Retina (tissue), 1 donor: ENCODE measurements at regions not wholly inside any gene's neighbourhood (a gene's known extent, or its start where the extent isn't known, plus 50 kb on each side); places are given as distances from the start of the nearest gene placed in this dataset.
"Not testable (repeated sequence)": the region's sequence is repeated elsewhere in the genome, so short reads cannot be mapped to it uniquely, and the experiment has no call there.

Source experiments
- DNase-seq: peaks from one replicate; pipeline ENCODE4 v3.0.0-alpha.2; 2016

DNA sequence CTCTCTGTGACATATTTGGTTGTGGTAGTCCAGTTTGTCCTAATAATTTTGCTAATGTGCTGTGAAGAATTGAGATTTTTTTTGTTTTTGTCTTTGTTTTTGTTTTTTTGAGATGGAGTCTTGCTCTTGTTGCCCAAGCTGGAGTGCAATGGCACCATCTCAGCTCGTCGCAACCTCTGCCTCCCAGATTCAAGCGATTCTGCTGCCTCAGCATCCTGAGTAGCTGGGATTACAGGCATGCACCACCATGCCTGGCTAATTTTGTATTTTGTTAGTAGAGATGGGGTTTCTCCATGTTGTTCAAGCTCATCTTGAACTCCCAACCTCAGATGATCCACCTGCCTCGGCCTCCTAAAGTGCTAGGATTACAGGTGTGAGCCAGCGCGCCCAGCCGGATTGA lies 73.4 kb downstream of the FAM50B start:
- DNase-seq: not testable (repeated sequence)

DNA sequence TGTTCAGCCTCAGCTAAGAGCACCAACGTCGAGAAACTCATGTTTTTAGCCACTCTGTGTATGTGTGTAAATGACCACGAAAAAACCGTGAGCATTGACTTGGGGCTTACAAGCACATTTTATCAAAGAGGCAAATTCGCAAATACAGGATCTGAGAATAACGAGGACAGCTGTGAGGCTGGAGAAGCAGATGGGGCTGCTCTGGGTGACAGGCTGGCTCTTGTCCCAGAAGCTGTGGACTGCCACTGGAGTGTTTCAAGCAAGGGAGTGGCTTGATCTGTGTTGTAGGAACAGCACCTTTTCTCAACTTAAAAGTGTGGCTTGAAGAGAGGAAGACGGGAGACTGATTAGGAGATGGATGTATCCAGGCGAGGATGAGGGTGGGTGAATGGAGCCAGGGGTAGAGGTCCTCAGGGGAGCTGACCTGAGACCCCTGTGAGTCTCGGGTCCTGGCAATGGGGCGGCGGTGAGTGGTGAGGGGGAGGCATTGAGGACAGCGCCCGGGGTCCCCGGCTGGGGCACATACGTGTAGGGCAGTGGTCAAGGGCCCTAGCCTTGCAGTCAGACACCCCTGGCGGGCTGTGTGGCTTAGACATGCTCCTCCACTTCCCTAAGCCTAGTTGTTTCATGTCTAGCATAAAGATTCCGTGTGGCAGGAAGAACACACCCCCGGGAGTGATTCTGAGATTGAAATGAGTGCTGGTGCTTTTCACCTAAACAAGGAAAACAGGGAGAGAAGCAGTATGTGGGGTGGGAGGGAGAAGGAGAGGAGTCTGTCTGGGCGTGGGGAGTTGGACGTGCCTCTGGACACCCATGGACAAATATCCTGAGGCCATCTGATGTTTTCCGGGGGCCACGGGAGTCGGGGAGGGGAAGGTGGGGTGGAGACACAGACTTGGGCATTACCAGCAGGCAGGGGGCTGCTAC lies 76.3 kb downstream of the FAM50B start:
- not testable (repeated sequence) for DNase-seq

DNA sequence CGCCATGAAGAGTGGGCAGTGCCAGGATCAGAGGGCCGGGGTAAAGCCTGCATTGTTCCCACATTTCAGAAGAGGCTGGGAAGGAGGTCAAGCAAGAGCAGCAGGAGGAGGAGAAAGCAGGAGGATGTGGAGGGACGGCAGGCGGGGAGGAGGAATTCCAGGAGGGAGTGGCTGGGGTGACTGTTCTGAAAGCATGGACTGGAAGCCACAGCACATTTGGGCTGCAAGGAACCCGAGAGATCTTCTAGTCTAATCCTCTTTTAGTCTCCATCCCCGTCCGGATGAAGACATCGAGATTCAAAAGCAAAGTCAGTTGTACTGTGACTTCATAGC lies 76.9 kb downstream of the FAM50B start:
- no peak for DNase-seq

DNA sequence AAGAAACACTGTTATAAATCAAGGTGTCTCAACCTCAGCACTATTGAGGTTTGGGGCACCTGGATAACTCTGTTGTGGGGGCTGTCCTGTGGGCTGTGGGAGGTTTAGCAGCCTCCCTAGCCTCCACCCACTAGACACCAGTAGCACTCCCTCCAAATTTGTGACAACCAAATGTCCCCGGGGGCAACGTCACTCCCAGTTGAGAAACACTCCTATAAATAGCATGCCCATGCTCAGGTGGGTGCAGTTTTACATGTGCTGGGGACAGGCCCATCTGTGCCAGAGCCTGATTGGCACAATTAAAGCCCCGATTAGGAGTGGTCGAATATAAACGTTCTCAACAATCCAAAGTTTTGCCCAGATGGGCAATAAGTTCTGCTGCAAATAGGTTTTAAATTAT lies 78.9 kb downstream of the FAM50B start:
- no peak for DNase-seq

DNA sequence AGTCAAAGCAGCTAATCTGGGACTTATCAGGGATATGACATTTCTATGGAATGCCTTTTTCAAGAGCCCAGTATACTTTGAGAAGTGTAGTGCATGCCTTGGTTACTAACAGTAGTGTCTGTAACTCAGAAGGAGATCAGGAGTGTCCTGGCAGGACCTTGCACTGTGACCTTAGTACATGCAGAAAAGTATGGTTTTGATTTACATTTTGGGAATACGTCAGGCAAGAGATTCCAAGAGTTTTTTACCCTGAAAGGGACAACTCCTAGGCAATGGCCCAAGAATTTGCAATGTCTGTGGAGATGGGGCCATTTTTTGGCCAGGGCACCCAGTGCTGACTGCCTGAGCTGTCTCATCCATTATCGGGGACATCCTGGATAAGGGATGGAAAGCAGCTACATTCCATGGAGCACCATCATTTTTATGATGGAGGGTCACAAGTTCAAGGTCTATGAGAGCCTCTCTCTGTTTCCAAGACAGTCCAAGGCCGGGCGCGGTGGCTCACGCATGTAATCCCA lies 80.2 kb downstream of the FAM50B start:
- DNase-seq: no peak

DNA sequence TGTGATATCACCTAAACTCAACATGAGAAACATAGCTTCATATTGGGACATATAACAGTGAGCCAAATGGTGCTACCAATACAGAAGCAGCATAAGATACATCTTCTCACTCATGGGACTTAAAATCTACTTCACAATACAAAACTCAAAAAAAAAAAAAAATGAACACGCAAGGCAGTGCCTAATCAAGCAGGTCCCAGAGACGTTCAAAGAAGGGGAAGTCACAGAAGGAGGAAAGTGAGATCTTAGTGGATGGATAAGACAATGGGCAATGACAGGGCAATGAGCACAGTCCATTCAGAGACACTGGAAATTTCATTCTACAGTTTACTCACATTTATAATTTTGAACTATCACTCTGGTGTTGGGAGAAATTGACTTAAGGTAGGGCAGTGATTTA lies 88.3 kb downstream of the FAM50B start:
- no peak for DNase-seq

DNA sequence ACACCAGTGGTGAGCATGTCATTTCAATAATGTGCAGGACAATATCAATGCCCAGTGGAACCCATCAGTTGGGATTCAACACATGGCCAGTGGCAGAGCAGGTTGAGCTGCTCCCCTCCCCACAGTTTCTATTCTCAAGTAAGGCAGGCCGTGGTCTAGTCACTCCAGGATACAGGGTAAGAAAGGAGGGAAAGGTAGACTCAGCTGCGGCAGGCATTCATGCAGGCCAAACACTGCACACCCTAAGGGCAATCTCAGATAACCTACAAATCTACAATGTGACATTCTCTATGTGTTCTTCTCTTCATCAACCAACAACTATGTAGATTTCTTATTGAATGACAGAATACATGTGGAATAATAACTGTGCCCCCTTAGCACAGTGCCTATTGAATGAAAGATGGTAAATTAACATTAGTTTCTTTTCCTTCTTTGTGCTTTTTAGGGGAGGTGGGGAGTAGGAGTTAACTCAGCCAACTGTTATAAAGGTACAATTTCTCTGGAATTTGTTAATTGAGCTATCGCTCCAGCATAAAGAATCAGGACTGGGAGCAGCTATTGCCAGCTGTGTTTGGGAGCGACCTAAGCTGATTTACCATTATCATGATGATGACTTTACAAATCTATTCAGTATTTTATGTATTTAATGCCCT lies 89.7 kb downstream of the FAM50B start:
- DNase-seq: no peak

DNA sequence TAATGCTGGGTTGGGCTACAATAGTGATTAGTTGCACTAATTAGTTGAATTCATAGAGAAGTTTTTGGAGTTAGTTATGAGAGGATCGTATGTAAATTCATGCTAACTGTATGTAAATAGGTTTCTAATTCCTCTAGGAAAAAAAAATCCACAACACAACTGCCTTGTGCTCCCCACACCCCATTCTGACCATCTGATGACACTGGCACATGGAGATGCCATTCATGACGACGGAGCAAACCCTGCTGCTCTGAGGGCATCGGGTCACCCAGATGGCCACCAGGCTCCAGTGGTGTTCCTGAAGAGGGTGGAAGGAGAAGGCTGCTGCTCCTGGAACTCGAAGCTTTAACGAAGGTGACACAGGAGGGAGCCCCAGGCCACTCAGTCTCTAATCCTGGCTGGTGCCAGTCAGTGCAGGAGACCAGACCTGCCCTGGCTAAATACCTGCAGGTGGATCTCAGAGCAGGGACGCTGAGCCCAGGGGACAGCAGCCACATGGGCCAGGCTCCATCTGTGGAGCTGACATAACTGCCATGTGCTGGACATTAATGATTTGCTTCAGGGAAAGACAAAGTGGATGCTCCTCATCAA lies 90.3 kb downstream of the FAM50B start:
- DNase-seq: no peak

DNA sequence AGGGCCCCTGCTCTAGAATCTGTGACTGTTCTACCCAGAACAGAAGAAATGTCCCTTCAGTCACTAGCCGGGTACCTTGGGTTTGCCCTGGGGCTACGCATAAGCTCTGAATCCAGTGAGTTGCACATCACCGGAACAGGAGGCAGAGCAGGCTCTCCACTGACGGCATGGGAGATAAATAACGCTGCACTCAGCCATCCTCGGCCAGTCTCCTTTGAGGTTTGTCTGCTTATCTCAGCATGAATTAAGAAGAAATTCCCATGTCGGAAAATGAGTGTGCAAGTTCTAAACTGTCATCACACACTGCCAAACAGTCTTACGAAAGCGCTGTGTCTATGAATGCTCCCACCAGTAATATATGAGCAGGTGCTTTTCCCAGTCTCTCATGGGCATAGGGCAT lies 90.8 kb downstream of the FAM50B start:
- no peak for DNase-seq

DNA sequence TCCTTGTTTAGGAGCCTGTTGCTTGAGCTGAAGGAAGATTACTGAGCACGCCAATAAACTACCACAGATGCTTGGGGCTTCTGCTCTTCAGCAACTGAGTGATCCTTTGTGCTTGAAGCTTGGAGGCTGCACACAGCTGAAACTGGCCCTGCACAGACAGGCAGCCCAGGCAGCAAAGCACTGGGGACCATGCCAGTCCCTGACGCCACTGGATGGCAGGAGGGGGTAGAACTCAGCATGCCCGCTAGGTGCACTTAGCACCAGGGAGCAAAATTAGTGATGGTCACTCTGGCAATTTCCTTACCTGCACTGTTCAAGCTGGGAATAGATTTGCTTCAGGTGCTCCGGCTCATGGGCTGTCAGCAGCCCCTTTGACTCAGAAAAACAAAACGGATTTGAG lies 91.5 kb downstream of the FAM50B start:
- no peak for DNase-seq

DNA sequence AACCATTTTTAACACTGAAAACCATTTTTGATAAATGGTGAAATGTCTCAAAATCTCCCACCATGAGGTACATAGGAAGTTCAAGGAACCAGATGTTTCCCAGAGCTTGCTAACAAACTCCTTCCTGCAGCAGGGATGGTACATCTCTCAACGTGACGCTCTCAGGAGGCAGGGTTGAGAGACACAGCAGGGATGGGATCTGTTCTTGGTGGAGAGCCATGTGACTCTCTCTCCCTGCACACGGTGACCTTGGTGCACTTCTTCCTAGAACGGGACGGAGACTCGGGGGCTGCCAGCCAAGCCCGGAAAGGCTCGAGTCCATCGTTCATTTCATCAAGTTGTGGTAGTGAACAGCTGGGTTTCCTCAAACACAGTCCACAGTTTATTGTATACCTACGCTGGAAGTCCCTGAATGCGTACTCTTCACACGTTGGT lies 94.2 kb downstream of the FAM50B start:
- no peak for DNase-seq

DNA sequence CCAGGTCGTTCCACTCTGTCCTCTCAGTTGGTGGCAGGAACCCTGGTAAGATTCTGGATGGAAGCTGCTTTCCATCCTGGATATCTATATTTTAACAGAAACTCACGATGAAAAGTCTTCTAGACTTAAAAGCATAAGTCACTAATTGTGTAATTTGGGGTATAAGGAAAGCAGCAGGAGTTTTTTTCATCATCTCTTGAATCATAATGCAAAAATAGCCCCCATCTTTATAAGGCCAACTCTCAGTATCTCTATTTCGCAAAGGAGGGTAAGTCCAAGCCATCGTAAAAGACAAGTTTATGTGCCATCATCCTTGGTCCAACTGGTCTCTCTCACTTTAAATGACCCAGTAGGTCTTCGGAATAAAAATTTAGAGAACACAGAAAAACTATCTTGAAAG lies 95.1 kb downstream of the FAM50B start:
- no peak for DNase-seq

DNA sequence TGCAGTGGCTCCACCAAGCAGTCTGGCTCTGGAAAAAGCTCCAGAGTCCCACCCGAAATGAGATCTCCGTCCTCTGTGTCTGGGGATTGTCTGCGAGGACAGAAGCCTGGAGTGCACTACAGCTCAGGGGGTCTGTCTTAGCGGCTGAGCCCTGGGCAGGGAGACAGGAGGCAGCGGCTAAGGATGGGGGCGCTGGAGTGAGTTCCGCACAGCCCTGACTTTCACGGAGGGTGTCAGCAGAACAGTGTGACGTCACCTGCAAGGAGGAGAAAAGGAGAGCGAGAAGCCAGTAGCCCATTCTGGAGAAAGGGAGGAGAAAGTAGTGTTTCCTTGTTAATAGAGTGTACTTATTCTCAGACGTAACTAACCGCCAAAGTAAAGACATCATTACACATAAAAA lies 97.6 kb downstream of the FAM50B start:
- no peak for DNase-seq

DNA sequence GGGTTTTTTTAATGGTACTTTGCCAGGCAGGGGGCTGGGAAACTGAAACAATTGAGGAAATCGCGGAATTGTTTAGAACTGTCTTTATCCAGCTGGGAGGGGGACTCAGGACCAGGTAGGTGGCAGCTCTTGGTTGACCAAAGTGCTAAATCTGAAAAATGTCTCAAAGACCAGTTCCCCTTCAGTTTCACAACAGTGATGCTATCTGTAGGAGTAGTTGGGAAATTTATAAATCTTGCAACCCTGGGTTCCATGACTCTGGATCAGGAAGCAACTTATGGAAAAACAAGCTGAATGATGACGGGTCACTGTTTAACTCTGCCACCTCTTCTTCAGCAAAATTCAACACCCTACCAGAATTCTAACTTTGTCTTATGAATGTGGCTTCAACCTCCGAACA lies 99.7 kb downstream of the FAM50B start:
- DNase-seq: no peak

DNA sequence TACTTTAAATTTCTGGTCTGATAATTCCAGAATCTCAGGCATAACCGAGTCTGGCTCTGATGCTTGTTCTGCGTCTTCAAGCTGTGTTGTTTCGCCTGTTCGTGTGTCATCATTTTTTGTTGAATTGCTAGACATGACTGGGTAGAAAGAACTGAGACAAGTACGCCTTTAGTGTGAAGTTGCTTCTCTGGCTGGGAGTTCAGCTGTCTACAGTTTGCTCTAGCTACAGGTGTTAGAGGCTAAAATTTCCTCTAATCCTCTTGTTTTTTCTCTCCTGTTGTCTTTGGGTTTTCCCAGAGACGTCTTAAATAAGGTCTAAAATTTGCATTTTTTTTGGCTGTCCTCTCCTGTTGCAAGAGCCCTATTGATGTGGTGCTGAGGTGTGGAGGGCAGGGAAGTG lies 100.3 kb downstream of the FAM50B start:
- DNase-seq: no peak

DNA sequence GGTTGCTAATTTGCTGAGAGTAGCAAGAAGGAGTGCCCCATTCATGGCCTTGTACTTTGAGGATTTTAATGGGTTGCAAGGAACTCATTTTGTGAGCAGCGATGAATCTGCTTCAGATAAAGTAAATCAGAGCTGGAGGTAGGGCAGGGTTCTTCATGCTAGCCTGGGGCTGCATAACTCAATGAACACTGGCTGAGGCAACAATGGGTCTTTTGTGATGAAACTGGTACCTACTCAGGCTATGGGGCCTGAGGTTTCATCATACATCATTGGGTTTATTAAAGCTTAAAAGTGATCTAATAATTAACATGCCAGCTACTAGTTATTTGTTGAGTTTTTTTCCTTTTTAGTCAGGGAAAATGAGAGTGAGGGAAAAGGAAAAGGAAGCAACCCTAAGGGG lies 106.9 kb downstream of the FAM50B start:
- no peak for DNase-seq

DNA sequence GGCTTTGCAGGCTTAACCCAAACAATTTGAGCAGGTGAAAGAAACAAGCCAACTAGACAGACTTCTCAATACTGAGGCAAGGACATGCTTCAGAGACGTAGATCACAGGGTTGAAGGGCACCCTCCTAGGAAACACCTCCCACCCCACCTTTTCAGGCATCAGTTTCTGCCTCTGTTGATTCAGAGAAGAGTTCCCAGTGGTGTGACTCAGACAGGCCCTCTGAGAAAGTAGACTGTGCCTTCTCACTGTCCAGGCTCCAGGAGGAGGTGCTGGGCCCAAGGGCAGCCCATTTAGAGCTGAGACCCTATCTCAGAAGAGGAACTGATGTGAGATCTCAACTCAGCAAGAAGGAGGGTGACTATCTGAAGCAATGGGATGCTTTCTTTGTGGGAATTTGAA lies 108.1 kb downstream of the FAM50B start:
- no peak for DNase-seq

DNA sequence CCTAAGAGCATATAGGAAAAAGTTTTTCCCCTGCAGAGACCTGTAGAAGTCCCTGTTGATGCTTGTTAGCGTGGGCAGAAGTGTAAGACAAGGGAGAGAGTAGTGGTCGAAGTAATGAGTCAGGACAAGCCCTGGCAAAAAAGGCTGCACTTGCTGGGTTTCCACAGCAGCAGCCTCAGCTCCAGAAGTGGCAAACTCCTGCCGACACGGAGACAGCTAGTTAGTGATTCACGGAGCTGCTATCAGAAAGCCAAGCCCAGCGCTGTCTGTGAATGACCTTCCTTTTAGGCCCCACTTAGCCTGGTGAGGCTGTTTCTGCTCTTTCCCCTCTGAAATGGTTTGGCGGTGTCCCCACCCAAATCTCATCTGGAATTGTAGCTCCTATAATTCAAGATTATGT lies 109.1 kb downstream of the FAM50B start:
- DNase-seq: no peak

DNA sequence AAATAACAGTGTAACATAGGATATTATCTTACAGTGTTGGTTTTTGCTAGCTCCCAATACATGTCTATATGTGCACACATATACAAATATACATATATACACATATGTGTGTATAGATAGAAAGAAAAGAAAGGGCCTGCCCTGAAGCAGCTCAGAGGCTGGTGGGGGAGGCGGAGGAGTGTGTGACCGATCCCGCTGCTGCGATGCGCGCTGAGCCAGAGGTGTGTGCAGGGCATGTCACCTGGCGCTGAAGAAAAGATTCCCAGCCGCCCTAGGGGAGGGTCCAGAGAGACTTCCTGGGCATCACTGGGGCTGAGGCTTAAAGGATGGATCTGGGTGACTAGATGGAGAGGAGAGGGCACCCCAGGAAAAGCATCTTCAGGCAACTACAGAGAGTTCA lies 110.2 kb downstream of the FAM50B start:
- no peak for DNase-seq

DNA sequence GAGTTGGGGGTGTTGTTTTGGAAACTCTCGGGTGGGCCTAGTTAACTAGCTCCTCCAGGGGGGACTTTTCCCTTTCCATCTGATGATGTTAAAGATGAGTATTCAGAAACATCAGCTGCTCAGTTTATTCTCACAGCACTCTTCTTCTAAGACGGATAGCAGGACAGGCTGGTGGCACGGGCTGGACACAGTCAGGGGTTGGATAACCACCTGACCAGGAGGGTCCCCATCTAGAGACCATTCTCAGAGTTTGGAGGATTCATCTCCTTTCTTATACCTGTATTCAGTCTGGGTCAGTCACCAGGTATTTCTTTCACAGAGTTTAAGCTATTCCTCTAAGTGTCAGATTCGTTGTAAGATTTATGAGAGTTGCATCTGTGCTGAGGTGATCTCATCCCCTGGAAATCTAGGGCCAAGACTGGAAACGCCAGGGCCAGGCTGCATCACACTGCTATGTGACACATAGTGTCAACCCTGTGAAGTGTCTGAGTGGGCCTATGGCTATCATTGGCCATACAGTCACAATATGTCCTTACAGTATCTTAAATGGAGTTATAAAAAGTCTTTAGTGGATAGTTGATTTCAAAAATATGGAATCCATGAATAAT lies 111.7 kb downstream of the FAM50B start:
- DNase-seq: no peak

DNA sequence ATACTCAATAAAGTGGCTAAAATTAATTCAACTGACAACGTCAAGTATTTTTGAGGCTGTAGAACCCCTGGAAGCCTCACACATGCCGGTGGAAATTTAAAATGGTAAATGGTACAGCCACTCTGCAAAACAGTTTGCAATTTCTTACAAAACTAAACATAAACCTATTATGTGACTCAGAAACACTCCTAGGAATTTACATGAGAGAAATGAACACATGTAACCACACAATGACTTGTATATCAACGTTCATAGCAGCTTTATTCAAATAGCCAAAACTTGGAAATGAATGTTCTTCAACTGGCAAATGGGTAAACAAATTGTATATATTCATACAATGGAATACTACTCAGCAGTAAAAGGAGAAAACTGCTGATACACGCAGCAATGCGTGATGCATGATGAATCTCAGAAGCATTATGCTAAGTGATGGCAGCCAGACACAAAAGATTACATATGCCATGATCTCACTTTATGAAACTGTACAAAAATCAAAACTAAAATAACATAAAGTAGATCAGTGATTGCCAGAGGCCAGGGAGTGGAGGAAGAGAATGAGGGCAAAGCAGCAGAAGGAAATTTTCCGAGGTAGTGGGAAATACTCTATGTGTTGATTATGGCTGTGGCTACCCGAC lies 112.5 kb downstream of the FAM50B start:
- no peak for DNase-seq

DNA sequence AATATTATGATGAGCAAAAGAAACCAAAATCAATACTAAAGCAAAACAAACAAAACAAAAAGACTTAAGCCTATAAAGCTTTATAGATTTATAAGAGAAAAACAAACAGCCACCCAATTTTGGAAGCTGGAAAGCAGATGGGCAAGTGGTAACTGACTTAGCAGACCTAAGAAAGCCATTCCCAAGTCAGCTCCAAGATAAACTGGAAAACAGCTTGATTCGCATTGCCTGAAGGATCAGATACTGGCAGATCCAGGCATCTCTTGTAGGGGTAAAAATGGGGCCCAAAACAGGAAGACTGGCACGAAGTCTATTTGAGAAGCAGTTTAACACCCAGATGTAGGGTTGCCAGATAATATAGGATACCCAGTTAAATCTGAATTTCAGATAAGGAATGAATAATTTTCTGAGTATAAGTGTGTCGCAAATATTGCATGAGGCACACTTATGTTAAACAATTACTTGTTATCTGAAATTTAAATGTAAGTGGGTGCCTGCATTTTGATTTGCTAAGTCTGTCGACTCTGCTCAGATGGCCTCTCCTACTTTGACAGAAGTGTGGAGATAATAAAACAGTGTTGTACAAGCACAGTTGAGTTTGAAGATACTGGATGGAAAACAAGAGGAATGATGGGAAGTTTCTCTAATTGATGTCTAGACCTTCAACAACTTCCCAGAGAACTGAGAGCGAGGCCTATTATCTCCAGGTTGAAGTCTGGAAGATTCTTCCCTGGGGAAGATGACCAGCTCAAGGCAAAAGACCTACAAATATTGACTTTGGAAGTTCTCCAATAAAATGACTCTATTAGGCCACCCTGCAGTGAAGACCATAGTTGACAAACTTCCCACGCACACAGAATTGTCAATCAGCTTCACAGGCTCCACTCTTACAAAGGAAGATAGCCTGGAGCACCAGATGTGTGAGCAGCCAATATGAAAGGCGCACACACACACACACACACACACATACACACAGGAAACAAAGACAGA lies 113.4 kb downstream of the FAM50B start:
- no peak for DNase-seq
